ENCODE measurements at regions not wholly inside any gene's neighbourhood (a gene's known extent, or its start where the extent isn't known, plus 50 kb on each side); places are given as distances from the start of the nearest gene placed in this dataset.
A peak's percentile ranks its signal among the peaks of the same experiment; 100 is the strongest.

- FAIRE-seq = no peak
Observed at GRCh38 chr6:56407883-56408410, 160.6 kb upstream of the COL21A1 start.

- no peak for FAIRE-seq
Observed at GRCh38 chr6:56406276-56407269, 159.2 kb upstream of the COL21A1 start.

GRCh38 chr6:56404599-56404998, 157.2 kb upstream of the COL21A1 start:
- FAIRE-seq = peak; percentile 56

DNA sequence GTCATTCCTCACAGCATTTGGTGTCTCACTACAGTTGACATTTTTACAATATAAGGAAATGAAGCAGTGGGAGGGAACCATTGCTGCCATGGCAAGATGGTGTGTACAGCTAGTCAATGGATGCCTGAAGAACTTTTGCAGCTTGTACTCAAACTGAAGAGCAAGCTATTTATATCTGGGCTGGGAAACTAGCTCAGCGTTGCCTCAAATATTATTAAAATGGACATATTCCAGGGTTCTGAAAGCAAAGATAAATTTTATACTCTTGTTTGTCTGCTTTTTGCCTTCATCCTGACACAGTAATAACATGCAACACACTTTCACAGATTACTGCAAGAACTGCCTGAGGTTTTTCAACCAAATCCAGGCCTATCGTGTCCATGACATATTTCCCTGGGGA, 156.4 kb upstream of the COL21A1 start:
- FAIRE-seq = no peak

DNA sequence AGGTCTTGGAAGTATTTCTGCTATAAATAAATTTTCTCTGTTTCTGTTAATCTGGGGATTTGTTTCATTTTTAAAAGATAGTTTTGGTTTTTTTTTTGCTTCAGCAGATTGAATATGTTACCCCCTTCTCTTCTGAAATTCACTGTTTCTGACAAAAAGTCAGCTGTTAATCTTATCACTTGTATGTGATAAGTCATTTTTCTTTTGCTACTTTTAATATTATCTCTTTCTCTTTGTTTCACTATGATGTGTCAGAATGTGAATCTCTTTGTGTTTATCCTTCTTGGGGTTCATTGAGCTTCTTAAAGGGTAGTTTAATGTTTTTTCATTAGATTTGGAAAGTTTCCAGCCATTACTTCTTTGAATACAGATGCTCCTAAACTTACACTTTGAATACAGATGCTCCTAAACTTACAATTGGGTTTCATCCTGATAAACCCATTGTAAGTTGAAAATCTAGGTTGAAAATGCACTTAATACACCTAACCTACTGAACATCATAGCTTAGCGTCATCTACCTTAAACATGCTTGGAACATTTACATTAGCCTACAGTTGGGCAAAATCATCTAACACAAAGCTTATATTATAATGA, 154.2 kb upstream of the COL21A1 start:
- FAIRE-seq = no peak

DNA sequence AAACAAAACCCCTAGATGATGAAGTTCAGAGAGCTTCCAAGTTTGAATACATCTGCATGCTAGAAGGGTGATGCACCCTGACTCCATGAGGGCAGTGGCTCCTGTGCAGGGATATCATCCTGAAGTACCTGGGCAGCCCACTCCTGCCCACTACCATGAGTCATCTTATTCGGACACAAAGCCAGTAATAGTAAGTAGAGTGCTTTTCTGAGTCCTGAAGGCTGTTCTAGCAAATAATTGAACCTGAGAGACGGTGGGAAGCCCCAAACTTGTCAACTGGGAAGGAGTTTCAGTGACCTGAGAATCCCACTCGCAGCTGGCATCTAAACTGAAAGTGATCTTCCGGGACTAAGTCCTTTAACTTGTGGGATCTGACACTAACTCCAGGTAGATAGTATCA, 152.9 kb upstream of the COL21A1 start:
- FAIRE-seq = no peak

- FAIRE-seq = peak; percentile 97
Observed at GRCh38 chr6:56399672-56400263, 152.4 kb upstream of the COL21A1 start.

DNA sequence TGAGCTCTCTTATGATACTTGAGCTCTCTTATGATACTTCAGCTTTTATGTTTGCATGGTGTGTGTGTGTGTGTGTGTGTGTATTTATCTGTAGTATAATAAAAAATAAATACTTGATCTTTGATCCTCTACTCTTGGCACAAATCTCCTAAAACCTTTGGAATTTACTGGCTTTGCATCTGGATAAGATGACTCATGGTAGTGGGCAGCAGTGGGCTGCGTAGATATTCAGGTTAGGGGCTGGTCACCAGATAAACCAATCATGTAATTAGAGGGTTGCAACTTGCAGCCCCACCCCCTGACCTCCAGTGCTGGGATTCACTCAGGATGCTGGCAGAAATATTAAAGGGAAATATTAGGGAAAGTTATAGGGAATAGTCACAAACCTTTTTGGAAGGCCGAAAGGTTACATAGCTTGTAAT, 151.9 kb upstream of the COL21A1 start:
- peak; percentile 13 for FAIRE-seq

DNA sequence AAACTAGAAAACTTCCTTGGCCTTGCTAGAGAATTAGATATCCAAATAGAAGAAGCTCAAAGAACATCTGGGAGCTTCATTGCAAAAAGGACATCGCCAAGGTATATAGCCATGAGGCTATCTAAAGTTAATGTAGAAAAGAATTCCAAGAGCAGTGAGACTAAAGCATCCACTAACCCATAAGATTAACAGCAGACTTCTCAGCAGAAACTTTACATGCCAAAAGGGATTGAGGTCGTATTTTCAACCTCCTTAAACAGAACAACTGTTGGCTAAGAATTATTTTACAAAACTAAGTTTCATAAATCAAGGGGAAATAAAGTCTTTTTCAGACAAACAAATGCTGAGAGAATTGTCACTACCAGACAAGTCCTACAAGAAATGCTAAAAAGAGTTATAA, 149.1 kb upstream of the COL21A1 start:
- FAIRE-seq = no peak

DNA sequence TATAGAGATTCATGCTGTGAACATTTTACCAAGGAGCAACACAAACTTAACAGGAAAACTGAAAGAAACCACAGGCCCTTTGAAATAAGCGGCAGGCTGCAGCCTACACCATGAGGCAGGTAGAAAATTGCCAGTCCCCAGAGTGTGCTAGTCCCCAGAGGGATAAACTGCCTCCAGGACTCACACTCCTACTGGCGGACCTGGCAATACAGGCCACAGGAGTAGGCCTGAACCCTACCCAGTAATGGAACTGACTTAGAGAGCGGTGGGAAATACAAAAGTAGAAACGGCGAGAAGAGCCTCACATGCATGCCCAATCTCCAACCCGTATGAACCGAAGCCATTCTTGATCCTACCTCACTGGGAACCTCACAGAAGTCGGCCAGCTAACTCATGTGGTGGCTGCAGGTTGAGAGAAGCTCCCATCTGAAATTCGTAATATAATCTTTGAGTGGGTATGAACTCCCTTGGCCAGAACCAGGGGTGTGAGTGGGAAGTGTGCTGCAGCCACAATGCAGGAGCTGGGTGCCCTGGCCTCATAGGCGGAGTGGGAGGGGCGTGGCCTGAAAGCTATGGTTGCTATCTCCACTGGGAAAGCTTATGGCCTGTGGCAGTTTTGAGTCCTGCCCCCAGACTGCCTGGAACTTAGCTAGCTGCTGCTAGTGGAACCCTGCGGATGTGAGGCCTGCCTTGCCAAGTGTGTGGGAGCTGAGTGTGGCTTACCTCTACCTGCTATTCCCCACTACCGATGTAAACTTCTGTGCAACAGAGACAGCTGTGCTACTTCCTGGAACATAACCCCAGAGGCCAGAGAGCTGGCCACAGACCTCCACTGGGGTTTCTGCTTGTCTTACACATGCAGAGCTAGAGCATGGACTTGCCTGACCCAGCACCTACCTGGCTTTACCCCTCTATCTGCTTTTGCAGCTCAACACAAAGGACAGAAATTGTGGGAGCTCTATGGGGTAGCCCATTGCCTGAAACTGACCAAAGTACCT, 146.5 kb upstream of the COL21A1 start:
- no peak for FAIRE-seq

GRCh38 chr6:56388415-56388755, 141.0 kb upstream of the COL21A1 start:
- no peak for FAIRE-seq

GRCh38 chr6:56387621-56388414, 140.4 kb upstream of the COL21A1 start:
- no peak for FAIRE-seq

DNA sequence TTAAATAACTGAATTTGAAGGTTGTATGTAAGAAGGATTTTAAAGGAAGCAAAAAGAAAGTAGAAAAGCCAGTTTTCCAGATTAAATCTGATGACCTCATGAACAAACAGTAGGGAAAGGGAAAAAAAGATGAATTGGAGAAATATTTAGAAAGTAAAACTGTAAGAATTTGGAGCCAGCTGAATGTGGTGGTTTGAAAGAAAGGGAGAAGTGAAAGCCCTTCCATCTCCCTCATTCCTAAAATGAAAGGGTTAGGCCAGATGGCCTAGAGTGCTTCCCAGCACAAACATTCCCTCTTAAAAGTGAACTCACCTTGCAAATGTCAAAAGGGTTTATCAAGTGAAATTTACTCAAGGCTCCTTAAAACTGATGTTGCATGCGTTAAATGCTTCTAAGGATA, 139.3 kb upstream of the COL21A1 start:
- no peak for FAIRE-seq

- FAIRE-seq = no peak
Observed at GRCh38 chr6:56385981-56386593, 138.7 kb upstream of the COL21A1 start.

DNA sequence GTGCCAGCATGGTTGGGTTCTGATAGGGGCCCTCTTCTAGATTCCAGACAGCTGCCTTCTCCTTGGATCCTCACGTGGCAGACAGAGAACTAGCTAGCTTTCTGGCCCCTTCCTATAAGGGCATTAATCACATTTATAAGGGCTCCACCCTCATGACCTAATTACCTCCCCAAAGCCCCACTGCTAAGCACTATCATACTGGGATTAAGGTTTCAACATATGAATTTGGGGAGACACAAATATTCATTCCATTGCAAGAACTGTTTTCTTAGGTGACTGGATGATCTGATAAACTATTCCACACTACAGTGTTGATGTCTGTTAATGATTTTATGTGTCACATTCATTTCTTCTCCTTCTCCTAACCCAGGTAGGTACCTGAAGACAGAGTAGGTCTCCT, 135.8 kb upstream of the COL21A1 start:
- FAIRE-seq = no peak

- no peak for FAIRE-seq
Observed at GRCh38 chr6:56382416-56382940, 135.1 kb upstream of the COL21A1 start.

- FAIRE-seq = no peak
Observed at GRCh38 chr6:56381801-56382251, 134.4 kb upstream of the COL21A1 start.

DNA sequence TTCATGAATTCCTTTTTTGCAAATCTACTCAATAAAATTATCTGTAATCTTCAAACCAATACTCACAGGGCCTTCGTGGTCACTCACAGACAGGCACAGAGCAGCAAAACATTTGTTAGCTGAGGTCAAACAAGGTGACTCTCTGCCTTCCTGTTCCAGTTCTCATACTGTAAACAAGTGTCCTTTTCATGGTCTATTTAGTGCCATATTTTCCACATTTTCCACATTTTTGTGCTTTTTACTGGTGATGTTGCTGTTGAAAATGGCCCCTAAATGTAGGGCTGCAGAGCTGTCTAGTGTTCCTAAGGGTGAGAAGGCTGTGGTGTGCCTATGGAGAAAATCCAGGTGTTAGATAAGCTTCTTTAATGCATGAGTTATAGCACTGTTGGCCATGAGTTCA, 133.1 kb upstream of the COL21A1 start:
- FAIRE-seq = no peak

DNA sequence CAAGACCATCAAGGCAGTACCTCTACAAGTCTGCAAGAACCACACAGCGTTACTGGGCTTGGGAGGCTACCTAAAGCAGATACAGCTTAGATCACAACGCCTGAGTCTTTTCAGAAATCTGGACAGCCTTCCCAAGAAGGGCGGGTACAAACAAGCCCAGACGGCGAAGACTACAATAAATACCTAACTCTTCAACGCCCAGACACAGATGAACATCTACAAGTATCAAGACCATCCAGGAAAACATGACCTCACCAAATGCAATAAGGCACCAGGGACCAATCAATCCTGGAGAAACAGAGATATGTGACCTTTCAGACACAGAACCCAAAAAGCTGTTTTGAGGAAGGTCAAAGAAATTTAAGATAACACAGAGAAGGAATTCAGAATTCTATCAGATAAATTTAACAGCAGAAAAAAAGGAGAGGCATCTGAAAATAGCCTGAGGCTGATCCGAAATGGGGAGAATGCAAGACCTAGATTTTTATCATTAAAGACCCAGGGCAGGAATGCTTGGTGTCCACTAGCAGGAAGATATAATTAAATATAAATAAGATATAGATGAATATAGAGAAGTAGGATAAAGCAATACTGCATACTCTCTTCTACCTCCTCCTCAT, 131.7 kb upstream of the COL21A1 start:
- FAIRE-seq = no peak

GRCh38 chr6:56378507-56378906, 131.1 kb upstream of the COL21A1 start:
- FAIRE-seq = no peak
